ENCODE measurements at regions not wholly inside any gene's neighbourhood (a gene's known extent, or its start where the extent isn't known, plus 50 kb on each side); places are given as distances from the start of the nearest gene placed in this dataset.

- no peak for DNase-seq
These were observed 172.1 kb downstream of the GADD45G start for GRCh38 chr9:89776795-89777525.

GRCh38 chr9:89777544-89777943 lies 172.7 kb downstream of the GADD45G start:
- no peak for DNase-seq

- no peak for DNase-seq
These were observed 173.6 kb downstream of the GADD45G start for GRCh38 chr9:89778100-89779090.

- DNase-seq, result no peak
These were observed 174.8 kb downstream of the GADD45G start for GRCh38 chr9:89779405-89780203.

- no peak for DNase-seq
These were observed 176.1 kb downstream of the GADD45G start for GRCh38 chr9:89780959-89781358.

GRCh38 chr9:89781838-89782540 lies 177.2 kb downstream of the GADD45G start:
- DNase-seq, result peak; percentile 3

GRCh38 chr9:89786655-89787054 lies 181.8 kb downstream of the GADD45G start:
- no peak for DNase-seq

GRCh38 chr9:89787595-89787994 lies 182.8 kb downstream of the GADD45G start:
- no peak for DNase-seq

- no peak for DNase-seq
These were observed 183.6 kb downstream of the GADD45G start for GRCh38 chr9:89788434-89788833.

GRCh38 chr9:89789922-89790510 lies 185.2 kb downstream of the GADD45G start:
- no peak for DNase-seq

- no peak for DNase-seq
These were observed 185.8 kb downstream of the GADD45G start for GRCh38 chr9:89790542-89791109.

- DNase-seq, result no peak
These were observed 186.9 kb downstream of the GADD45G start for GRCh38 chr9:89791754-89792153.

GRCh38 chr9:89792189-89793123 lies 187.6 kb downstream of the GADD45G start:
- no peak for DNase-seq

GRCh38 chr9:89793124-89793495 lies 188.3 kb downstream of the GADD45G start:
- no peak for DNase-seq

GRCh38 chr9:89793551-89793950 lies 188.7 kb downstream of the GADD45G start:
- DNase-seq, result no peak

GRCh38 chr9:89794918-89795317 lies 190.1 kb downstream of the GADD45G start:
- DNase-seq, result no peak

GRCh38 chr9:89795538-89796195 lies 190.9 kb downstream of the GADD45G start:
- DNase-seq, result no peak

- DNase-seq, result no peak
These were observed 191.8 kb downstream of the GADD45G start for GRCh38 chr9:89796606-89797005.

GRCh38 chr9:89797255-89797654 lies 192.4 kb downstream of the GADD45G start:
- DNase-seq, result no peak

- no peak for DNase-seq
These were observed 193.2 kb downstream of the GADD45G start for GRCh38 chr9:89797937-89798455.
